B cell (primary cell): ENCODE measurements at regions not wholly inside any gene's neighbourhood (a gene's known extent, or its start where the extent isn't known, plus 50 kb on each side); places are given as distances from the start of the nearest gene placed in this dataset.

Experiments used
- ATAC-seq: fragments of 200-7000 bp; cut with Tn5 transposase; one replicate; pipeline ENCODE4 v1.10.0; 2021; ENCODE audit warnings: low read depth, mild to moderate bottlenecking, moderate number of reproducible peaks, moderate library complexity
- CTCF ChIA-PET: fragments of 350-600 bp; sonication (Branson Sonifier 250); formaldehyde crosslinking; loops from one replicate; lab custom pipeline; 2021; ENCODE audit warnings: antibody characterized with exemption, inconsistent platforms; lab: Charles Lee
- POLR2A ChIA-PET: fragments of 350-600 bp; sonication (Branson Sonifier 250); formaldehyde crosslinking; loops from one replicate; lab custom pipeline; 2021; ENCODE audit warnings: antibody characterized with exemption; lab: Charles Lee
- DNase-seq: peaks from one replicate; pipeline ENCODE4 v3.0.0; 2013
- H2AFZ ChIP-seq: 2 replicates; pipeline ENCODE4 v1.6.1; 2012; ENCODE audit warnings: mild to moderate bottlenecking, low read depth, low read length; ENCODE audit not compliant: insufficient read depth, poor library complexity, severe bottlenecking
- H3K27ac ChIP-seq, 2 donors: 1 replicate in 1 of 2; 2 replicates in 1 of 2; pipeline ENCODE4 v1.5.1; 2012 to 2013; ENCODE audit warnings: low read length in 2 of 2, mild to moderate bottlenecking in 2 of 2, moderate library complexity in 1 of 2
- H3K27me3 ChIP-seq, 4 experiments: fragments of 200-600 bp in 1 of 4; sonication (generic) in 1 of 4; replicated peaks in 1 of 4; 1 replicate in 2 of 4; 2 replicates in 2 of 4; pipeline versions ENCODE4 v1.6.1 to v1.7.0; 2013 to 2016; ENCODE audit warnings: low read length in 3 of 4, mild to moderate bottlenecking in 2 of 4, mixed read lengths in 1 of 4, moderate library complexity in 1 of 4; ENCODE audit not compliant: insufficient read depth in 4 of 4, control insufficient read depth in 3 of 4; ENCODE audit errors: control extremely low read depth in 1 of 4
- H3K36me3 ChIP-seq, 2 experiments: replicated peaks in 1 of 2; 1 replicate in 1 of 2; 2 replicates in 1 of 2; pipeline versions ENCODE4 v1.6.1 to v1.7.1; 2013; ENCODE audit warnings: low read length in 1 of 2; ENCODE audit not compliant: insufficient read depth in 2 of 2, control insufficient read depth in 1 of 2; ENCODE audit errors: control extremely low read depth in 1 of 2, extremely low read depth in 1 of 2
- H3K4me1 ChIP-seq, 2 donors: fragments of 200-600 bp in 1 of 2; sonication (generic) in 1 of 2; 1 replicate in 1 of 2; 2 replicates in 1 of 2; pipeline versions ENCODE4 v1.5.1 to v1.6.1; 2013 to 2017; ENCODE audit warnings: low read length in 2 of 2; ENCODE audit not compliant: control insufficient read depth in 2 of 2, insufficient read depth in 2 of 2
- H3K4me2 ChIP-seq: replicated peaks from 2 replicates; pipeline ENCODE3; 2012; ENCODE audit warnings: mild to moderate bottlenecking, low read depth, low read length; ENCODE audit not compliant: poor library complexity, severe bottlenecking
- H3K4me3 ChIP-seq, 5 experiments: fragments of 200-600 bp in 1 of 5; sonication (generic) in 1 of 5; 1 replicate in 3 of 5; 2 replicates in 2 of 5; pipeline versions ENCODE4 v1.5.1 to v1.7.0; 2011 to 2016; ENCODE audit warnings: low read length in 4 of 5, mild to moderate bottlenecking in 4 of 5, low read depth in 2 of 5, control low read depth in 1 of 5, moderate library complexity in 1 of 5; ENCODE audit not compliant: insufficient read depth in 1 of 5; ENCODE audit errors: control extremely low read depth in 1 of 5, extremely low read depth in 1 of 5
- H3K79me2 ChIP-seq: fragments of 200-600 bp; sonication (generic); one replicate; pipeline ENCODE4 v1.6.0; 2016; ENCODE audit warnings: low read length; ENCODE audit not compliant: control insufficient read depth, insufficient read depth
- H3K9ac ChIP-seq: fragments of 200-600 bp; sonication (generic); 2 replicates; pipeline ENCODE4 v1.6.1; 2017; ENCODE audit warnings: mild to moderate bottlenecking, low read length, moderate library complexity
- H3K9me3 ChIP-seq, 3 donors: one replicate each; pipeline versions ENCODE4 v1.6.1 to v1.7.1; 2013; ENCODE audit warnings: low read length in 2 of 3; ENCODE audit not compliant: control insufficient read depth in 2 of 3, insufficient read depth in 1 of 3; ENCODE audit errors: control extremely low read depth in 1 of 3
- H4K20me1 ChIP-seq: 2 replicates; pipeline ENCODE4 v1.6.0; 2012; ENCODE audit warnings: mild to moderate bottlenecking, low read length; ENCODE audit not compliant: insufficient read depth, control insufficient read depth, poor library complexity, severe bottlenecking
- H3K27ac Mint-ChIP-seq: one replicate; pipeline ENCODE4 v1.8.0; 2021; ENCODE audit warnings: mixed read lengths
- H3K27me3 Mint-ChIP-seq: one replicate; pipeline ENCODE4 v1.8.0; 2021; ENCODE audit warnings: mixed read lengths
- H3K4me1 Mint-ChIP-seq: one replicate; pipeline ENCODE4 v1.8.0; 2021; ENCODE audit warnings: mixed read lengths
- H3K4me3 Mint-ChIP-seq: one replicate; pipeline ENCODE4 v1.8.0; 2021; ENCODE audit warnings: mixed read lengths
- H3K9me3 Mint-ChIP-seq: one replicate; pipeline ENCODE4 v1.8.0; 2022; ENCODE audit warnings: mixed read lengths; ENCODE audit not compliant: insufficient read depth
- CTCF ChIP-seq: fragments of 200-600 bp; IDR thresholded peaks from one replicate; pipeline ENCODE4 v1.8.0; 2022; ENCODE audit warnings: antibody characterized with exemption, mild to moderate bottlenecking
- EZH2 ChIP-seq: IDR thresholded peaks from 2 replicates; pipeline ENCODE4 v1.6.1; 2012; ENCODE audit warnings: borderline replicate concordance, low read depth, mild to moderate bottlenecking, moderate library complexity, low read length; ENCODE audit not compliant: insufficient read depth, poor library complexity, severe bottlenecking
- WGBS: methylation state at CpG from one replicate; pipeline ENCODE4 v1.1.5; 2013; ENCODE audit warnings: missing lambda C conversion rate; ENCODE audit not compliant: insufficient coverage; 5-methylcytosine and 5-hydroxymethylcytosine counted together
- intact Hi-C: fragments of 100-400 bp; cut with micrococcal nuclease; formaldehyde crosslinking; loops from one replicate; pipeline ENCODE4 v1.10.0; 2022

- ATAC-seq, result no peak
- Mint-ChIP-seq H3K27ac (no peak overlapping the region), H3K27me3 (peaks cover 10% of the 10 kb centered on the region), H3K9me3 (peaks cover 2% of the 10 kb centered on the region), H3K4me1 (no peaks in the 10 kb centered on the region), H3K4me3 (no peak overlapping the region)
- H3K79me2 ChIP-seq, result no peaks in the 10 kb centered on the region
- no peak overlapping the region for H3K9ac ChIP-seq
- no peak overlapping the region for H3K4me2 ChIP-seq
- H3K36me3 ChIP-seq, result no peaks in the 10 kb centered on the region
- peaks cover 0 to 8% (median 0%) of the 10 kb centered on the region in 4 experiments for H3K27me3 ChIP-seq
- no peak overlapping the region for H3K27ac ChIP-seq
- no peaks in the 10 kb centered on the region for H4K20me1 ChIP-seq
- H3K4me1 ChIP-seq, result no peaks in the 10 kb centered on the region
- WGBS, result no CpG with 5 or more reads among the region's 3 CpGs
- peaks cover 0 to 15% (median 1%) of the 10 kb centered on the region in 3 donors for H3K9me3 ChIP-seq
- H3K4me3 ChIP-seq, result no peak overlapping the region
- intact Hi-C loops, result no loop called here
- DNase-seq, result no peak
- ChIA-PET CTCF (no interaction called here), POLR2A (no interaction called here)
- no peak for TF ChIP-seq EZH2
- TF ChIP-seq CTCF, result no peak
- no peak overlapping the region for H2AFZ ChIP-seq
These were observed 397.1 kb downstream of the NOVA1 start for GRCh38 chr14:26200687-26201086.

DNA sequence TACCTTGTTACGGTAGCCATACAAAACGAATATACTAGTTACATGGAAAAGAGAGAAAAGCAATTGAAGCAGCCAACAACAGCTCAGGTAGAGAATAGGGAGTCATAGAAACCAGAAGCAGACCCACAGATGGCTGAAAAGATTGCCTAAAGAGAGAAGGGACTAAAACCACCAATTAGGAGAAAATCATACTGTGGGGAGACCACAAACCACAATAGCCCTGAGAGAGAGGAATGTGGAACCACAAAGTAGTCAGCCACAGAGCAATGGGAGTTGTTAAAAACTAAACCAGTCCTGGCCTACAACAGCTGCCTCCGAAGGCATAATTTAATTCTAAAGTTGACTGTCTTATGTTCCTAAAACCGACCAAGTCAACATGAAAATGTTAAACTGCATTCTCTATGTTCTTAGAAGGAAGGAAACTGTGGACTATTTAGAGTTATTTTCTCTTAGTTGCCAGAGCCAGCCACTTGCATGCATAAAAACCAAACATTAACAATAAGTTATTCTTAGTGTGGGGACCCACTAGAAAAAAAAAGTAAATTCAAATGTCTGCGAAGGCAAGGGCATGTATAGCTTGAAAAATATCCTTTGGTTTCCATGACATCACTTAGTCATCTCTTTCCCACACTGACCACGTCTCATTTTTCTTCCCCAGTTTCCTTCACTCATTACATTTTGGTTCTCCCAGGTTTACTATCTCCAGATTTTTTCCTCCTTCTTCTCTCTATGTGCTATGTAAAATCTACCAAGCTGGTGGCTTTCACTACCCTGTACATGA, 398.1 kb downstream of the NOVA1 start:
- DNase-seq, result no peak
- Histone ChIP-seq H3K4me1 (no peaks in the 10 kb centered on the region), H3K4me3 (no peak overlapping the region), H3K9ac (no peak overlapping the region), H3K27ac (no peak overlapping the region), H4K20me1 (no peaks in the 10 kb centered on the region), H2AFZ (no peak overlapping the region), H3K79me2 (no peaks in the 10 kb centered on the region), H3K27me3 (peaks cover 0 to 4% (median 0%) of the 10 kb centered on the region in 4 experiments), H3K9me3 (peaks cover 0 to 9% (median 0%) of the 10 kb centered on the region in 3 donors), H3K4me2 (no peak overlapping the region), H3K36me3 (no peaks in the 10 kb centered on the region)
- 60% methylated on average over 1 of the region's 6 CpGs for WGBS
- H3K4me3 Mint-ChIP-seq, result no peak overlapping the region
- H3K4me1 Mint-ChIP-seq, result no peaks in the 10 kb centered on the region
- POLR2A ChIA-PET, result no interaction called here
- TF ChIP-seq EZH2 (no peak), CTCF (no peak)
- no peak overlapping the region for H3K27ac Mint-ChIP-seq
- intact Hi-C loops, result no loop called here
- no peak for ATAC-seq
- H3K27me3 Mint-ChIP-seq, result peaks cover 10% of the 10 kb centered on the region
- CTCF ChIA-PET, result no interaction called here
- peaks cover 2% of the 10 kb centered on the region for H3K9me3 Mint-ChIP-seq
